Sigmoid colon (tissue), 4 donors: ENCODE measurements at regions not wholly inside any gene's neighbourhood (a gene's known extent, or its start where the extent isn't known, plus 50 kb on each side); places are given as distances from the start of the nearest gene placed in this dataset.

Experiments used
- POLR2A ChIP-seq, 2 donors: fragments of 450-650 bp; IDR thresholded peaks; one replicate each; pipeline ENCODE4 v1.6.1; 2016; ENCODE audit warnings: antibody characterized with exemption in 2 of 2, mild to moderate bottlenecking in 2 of 2, moderate library complexity in 2 of 2
- POLR2AphosphoS5 ChIP-seq, 4 donors: sonication (generic); formaldehyde crosslinking; IDR thresholded peaks; one replicate each; pipeline ENCODE4 v1.6.1; 2017; ENCODE audit warnings: antibody characterized with exemption in 4 of 4
- TF ChIP-seq, protein P1 (sequence below), 4 experiments: fragments of 450-650 bp in 3 of 4; fragments of 200-600 bp in 1 of 4; IDR thresholded peaks; one replicate each; pipeline ENCODE4 v1.5.1; 2016 to 2019; ENCODE audit warnings: antibody characterized with exemption in 4 of 4, mild to moderate bottlenecking in 3 of 4, moderate library complexity in 2 of 4

DNA sequence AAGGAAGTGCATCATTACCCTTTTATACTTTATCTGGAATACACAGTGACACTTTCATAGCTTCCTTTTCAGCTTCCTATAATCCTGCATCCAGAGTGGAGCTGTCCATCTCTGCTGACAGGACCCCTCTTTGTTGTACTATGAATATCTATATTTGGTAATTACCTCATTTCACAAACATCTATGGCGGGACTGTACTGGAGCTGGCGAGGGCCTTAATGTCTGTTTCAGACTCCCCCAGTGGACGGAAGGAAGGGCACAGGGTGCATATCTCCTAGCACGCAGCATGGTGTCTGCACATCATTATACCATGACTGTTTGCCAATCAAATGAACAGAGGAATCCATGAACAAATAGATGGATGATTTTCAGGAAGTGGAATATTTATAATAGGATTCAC lies 142.3 kb downstream of the SOX11 start:
- TF ChIP-seq POLR2A (IDR thresholded peaks at IDR 0.05) (no peak), POLR2AphosphoS5 (IDR thresholded peaks at IDR 0.05) (no peak)
- TF ChIP-seq, protein P1, sequence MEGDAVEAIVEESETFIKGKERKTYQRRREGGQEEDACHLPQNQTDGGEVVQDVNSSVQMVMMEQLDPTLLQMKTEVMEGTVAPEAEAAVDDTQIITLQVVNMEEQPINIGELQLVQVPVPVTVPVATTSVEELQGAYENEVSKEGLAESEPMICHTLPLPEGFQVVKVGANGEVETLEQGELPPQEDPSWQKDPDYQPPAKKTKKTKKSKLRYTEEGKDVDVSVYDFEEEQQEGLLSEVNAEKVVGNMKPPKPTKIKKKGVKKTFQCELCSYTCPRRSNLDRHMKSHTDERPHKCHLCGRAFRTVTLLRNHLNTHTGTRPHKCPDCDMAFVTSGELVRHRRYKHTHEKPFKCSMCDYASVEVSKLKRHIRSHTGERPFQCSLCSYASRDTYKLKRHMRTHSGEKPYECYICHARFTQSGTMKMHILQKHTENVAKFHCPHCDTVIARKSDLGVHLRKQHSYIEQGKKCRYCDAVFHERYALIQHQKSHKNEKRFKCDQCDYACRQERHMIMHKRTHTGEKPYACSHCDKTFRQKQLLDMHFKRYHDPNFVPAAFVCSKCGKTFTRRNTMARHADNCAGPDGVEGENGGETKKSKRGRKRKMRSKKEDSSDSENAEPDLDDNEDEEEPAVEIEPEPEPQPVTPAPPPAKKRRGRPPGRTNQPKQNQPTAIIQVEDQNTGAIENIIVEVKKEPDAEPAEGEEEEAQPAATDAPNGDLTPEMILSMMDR (IDR thresholded peaks at IDR 0.05): no peak
